Stimulated activated CD8-positive, alpha-beta memory T cell treated with anti-CD3 and anti-CD28 coated beads, Interleukin-12 subunit alpha, Interleukin-12 subunit beta, amount 100 ng/mL, for 24 hours (primary cell): ENCODE measurements at regions not wholly inside any gene's neighbourhood (a gene's known extent, or its start where the extent isn't known, plus 50 kb on each side); places are given as distances from the start of the nearest gene placed in this dataset.
"Not testable (repeated sequence)": the region's sequence is repeated elsewhere in the genome, so short reads cannot be mapped to it uniquely, and the experiment has no call there.

Source experiments
- DNase-seq: peaks from one replicate; pipeline ENCODE4 v3.0.0-alpha.2; 2020; ENCODE audit errors: extremely low read depth

GRCh38 chr6:169101036-169101805, 152.4 kb downstream of the THBS2 start:
- no peak for DNase-seq

- no peak for DNase-seq
These were observed 154.0 kb downstream of the THBS2 start for GRCh38 chr6:169099411-169100202.

- DNase-seq: not testable (repeated sequence)
These were observed 155.0 kb downstream of the THBS2 start for GRCh38 chr6:169098651-169099050.

GRCh38 chr6:169098116-169098515, 155.5 kb downstream of the THBS2 start:
- DNase-seq: no peak

GRCh38 chr6:169097381-169097959, 156.2 kb downstream of the THBS2 start:
- no peak for DNase-seq

GRCh38 chr6:169096388-169096787, 157.3 kb downstream of the THBS2 start:
- DNase-seq: no peak

- DNase-seq: no peak
These were observed 158.5 kb downstream of the THBS2 start for GRCh38 chr6:169095153-169095552.

- no peak for DNase-seq
These were observed 159.1 kb downstream of the THBS2 start for GRCh38 chr6:169094552-169094950.

- no peak for DNase-seq
These were observed 159.7 kb downstream of the THBS2 start for GRCh38 chr6:169093770-169094551.

GRCh38 chr6:169093066-169093723, 160.5 kb downstream of the THBS2 start:
- DNase-seq: no peak

GRCh38 chr6:169092375-169092774, 161.3 kb downstream of the THBS2 start:
- no peak for DNase-seq

GRCh38 chr6:169090514-169091127, 163.0 kb downstream of the THBS2 start:
- not testable (repeated sequence) for DNase-seq

- no peak for DNase-seq
These were observed 164.9 kb downstream of the THBS2 start for GRCh38 chr6:169088762-169089161.

GRCh38 chr6:169087443-169088041, 166.1 kb downstream of the THBS2 start:
- DNase-seq: no peak

GRCh38 chr6:169086616-169087015, 167.0 kb downstream of the THBS2 start:
- DNase-seq: not testable (repeated sequence)

- DNase-seq: no peak
These were observed 167.6 kb downstream of the THBS2 start for GRCh38 chr6:169086020-169086419.

GRCh38 chr6:169085466-169085865, 168.2 kb downstream of the THBS2 start:
- DNase-seq: no peak

GRCh38 chr6:169084557-169084956, 169.1 kb downstream of the THBS2 start:
- DNase-seq: not testable (repeated sequence)

- DNase-seq: no peak
These were observed 169.6 kb downstream of the THBS2 start for GRCh38 chr6:169084067-169084466.

- no peak for DNase-seq
These were observed 170.2 kb downstream of the THBS2 start for GRCh38 chr6:169083508-169083874.
